Mesenchymal stem cell (in vitro differentiated cells and primary cell): ENCODE measurements at regions not wholly inside any gene's neighbourhood (a gene's known extent, or its start where the extent isn't known, plus 50 kb on each side); places are given as distances from the start of the nearest gene placed in this dataset.

Experiments used
- DNase-seq: peaks from one replicate; pipeline ENCODE4 v3.0.0-alpha.2; 2013
- H2AFZ ChIP-seq: one replicate; pipeline ENCODE4 v1.6.1; 2013; ENCODE audit warnings: low read depth, mild to moderate bottlenecking, control low read depth, inconsistent platforms, low read length, moderate library complexity
- H2AK5ac ChIP-seq: 2 replicates; pipeline ENCODE4 v1.6.1; 2013; ENCODE audit warnings: low read length, moderate library complexity, mild to moderate bottlenecking, inconsistent platforms; ENCODE audit not compliant: severe bottlenecking
- H2BK120ac ChIP-seq: one replicate; pipeline ENCODE4 v1.6.1; 2013; ENCODE audit warnings: low read depth, mild to moderate bottlenecking, inconsistent platforms, low read length, moderate library complexity
- H2BK12ac ChIP-seq, 2 experiments: one replicate each; pipeline ENCODE4 v1.6.1; 2013; ENCODE audit warnings: inconsistent platforms in 2 of 2, low read length in 2 of 2, mild to moderate bottlenecking in 2 of 2, moderate library complexity in 2 of 2, control low read depth in 1 of 2
- H2BK15ac ChIP-seq: one replicate; pipeline ENCODE4 v1.6.1; 2013; ENCODE audit warnings: mild to moderate bottlenecking, low read depth, inconsistent platforms; ENCODE audit not compliant: poor library complexity, severe bottlenecking
- H2BK5ac ChIP-seq: 2 replicates; pipeline ENCODE4 v1.6.1; 2013; ENCODE audit warnings: low read depth, mild to moderate bottlenecking, low read length, control low read depth, inconsistent platforms; ENCODE audit not compliant: poor library complexity, severe bottlenecking
- H3K14ac ChIP-seq, 2 experiments: one replicate each; pipeline ENCODE4 v1.6.1; 2013; ENCODE audit warnings: inconsistent platforms in 2 of 2, low read length in 2 of 2, control low read depth in 1 of 2, mild to moderate bottlenecking in 1 of 2, moderate library complexity in 1 of 2
- H3K18ac ChIP-seq, 2 experiments: one replicate each; pipeline ENCODE4 v1.6.1; 2013; ENCODE audit warnings: inconsistent platforms in 2 of 2, low read length in 2 of 2, control low read depth in 1 of 2, low read depth in 1 of 2, mild to moderate bottlenecking in 1 of 2
- H3K23ac ChIP-seq, 2 experiments: one replicate each; pipeline ENCODE4 v1.6.1; 2013; ENCODE audit warnings: inconsistent platforms in 2 of 2, low read length in 2 of 2, mild to moderate bottlenecking in 2 of 2, moderate library complexity in 2 of 2, control low read depth in 1 of 2
- H3K27ac ChIP-seq: 2 replicates; pipeline ENCODE4 v1.5.1; 2013; ENCODE audit warnings: mild to moderate bottlenecking, moderate library complexity, low read length, control low read depth, inconsistent platforms; ENCODE audit not compliant: poor library complexity, severe bottlenecking
- H3K27me3 ChIP-seq, 2 experiments: 2 replicates each; pipeline versions ENCODE4 v1.6.1 to v1.7.0; 2013; ENCODE audit warnings: low read length in 2 of 2, mild to moderate bottlenecking in 2 of 2, moderate library complexity in 2 of 2, control low read depth in 1 of 2, inconsistent platforms in 1 of 2; ENCODE audit not compliant: control insufficient read depth in 1 of 2, insufficient read depth in 1 of 2
- H3K36me3 ChIP-seq, 2 experiments: 2 replicates each; pipeline versions ENCODE4 v1.6.1 to v1.7.0; 2013; ENCODE audit warnings: low read length in 2 of 2, control low read depth in 1 of 2, inconsistent platforms in 1 of 2, low read depth in 1 of 2, mild to moderate bottlenecking in 1 of 2; ENCODE audit not compliant: insufficient read depth in 2 of 2, control insufficient read depth in 1 of 2
- H3K4ac ChIP-seq, 2 experiments: one replicate each; pipeline ENCODE4 v1.6.1; 2013; ENCODE audit warnings: inconsistent platforms in 2 of 2, low read length in 2 of 2, mild to moderate bottlenecking in 2 of 2, moderate library complexity in 2 of 2, control low read depth in 1 of 2, low read depth in 1 of 2
- H3K4me1 ChIP-seq: 2 replicates; pipeline ENCODE4 v1.6.1; 2013; ENCODE audit warnings: low read depth, low read length, control low read depth; ENCODE audit not compliant: control insufficient read depth, insufficient read depth
- H3K4me2 ChIP-seq: 2 replicates; pipeline ENCODE4 v1.6.1; 2013; ENCODE audit warnings: low read length, mild to moderate bottlenecking, inconsistent platforms; ENCODE audit not compliant: poor library complexity, severe bottlenecking
- H3K4me3 ChIP-seq, 2 experiments: 2 replicates each; pipeline versions ENCODE4 v1.5.1 to v1.7.0; 2013; ENCODE audit warnings: low read length in 2 of 2, mild to moderate bottlenecking in 2 of 2, control low read depth in 1 of 2, low read depth in 1 of 2; ENCODE audit not compliant: insufficient read depth in 1 of 2
- H3K79me1 ChIP-seq: replicated peaks from 2 replicates; pipeline ENCODE4 v1.6.1; 2013; ENCODE audit warnings: mild to moderate bottlenecking, control low read depth, low read length, inconsistent platforms; ENCODE audit not compliant: poor library complexity, severe bottlenecking
- H3K9ac ChIP-seq: 2 replicates; pipeline ENCODE4 v1.7.0; 2013; ENCODE audit warnings: mild to moderate bottlenecking, low read length, moderate library complexity
- H3K9me3 ChIP-seq: 2 replicates; pipeline ENCODE4 v1.7.0; 2013; ENCODE audit warnings: mild to moderate bottlenecking, low read length; ENCODE audit not compliant: control insufficient read depth
- H4K8ac ChIP-seq: one replicate; pipeline ENCODE4 v1.6.1; 2013; ENCODE audit warnings: inconsistent platforms, mild to moderate bottlenecking, low read length, moderate library complexity
- H4K91ac ChIP-seq: one replicate; pipeline ENCODE4 v1.6.1; 2013; ENCODE audit warnings: mild to moderate bottlenecking, low read length, inconsistent platforms
- WGBS: methylation state at CpG from one replicate; pipeline ENCODE4 v1.1.7; 2013; ENCODE audit warnings: mixed read lengths; 5-methylcytosine and 5-hydroxymethylcytosine counted together

- H2BK15ac ChIP-seq: no peak overlapping the region
- no peak overlapping the region for H2AK5ac ChIP-seq
- no peaks in the 10 kb centered on the region for H3K27me3 ChIP-seq
- no peaks in the 10 kb centered on the region for H3K4me1 ChIP-seq
- H3K4me2 ChIP-seq: no peak overlapping the region
- no peak overlapping the region for H3K18ac ChIP-seq
- H3K4ac ChIP-seq: no peak overlapping the region
- H2BK120ac ChIP-seq: no peak overlapping the region
- no peak overlapping the region for H3K14ac ChIP-seq
- H2BK5ac ChIP-seq: no peak overlapping the region
- H2AFZ ChIP-seq: no peak overlapping the region
- no peaks in the 10 kb centered on the region for H3K36me3 ChIP-seq
- H3K27ac ChIP-seq: no peak overlapping the region
- no CpG with 5 or more reads among the region's 1 CpG for WGBS
- H4K91ac ChIP-seq: no peak overlapping the region
- no peak overlapping the region for H2BK12ac ChIP-seq
- H3K9ac ChIP-seq: no peak overlapping the region
- no peak overlapping the region for H3K4me3 ChIP-seq
- H3K23ac ChIP-seq: no peak overlapping the region
- no peaks in the 10 kb centered on the region for H3K79me1 ChIP-seq
- DNase-seq: no peak
- no peak overlapping the region for H4K8ac ChIP-seq
- no peaks in the 10 kb centered on the region for H3K9me3 ChIP-seq
These were observed 235.1 kb upstream of the CCDC54 start for GRCh38 chr3:107142171-107142570.

GRCh38 chr3:107142786-107143575 is 234.3 kb upstream of the CCDC54 start:
- Histone ChIP-seq H3K4me2 (no peak overlapping the region), H3K9ac (no peak overlapping the region), H3K27me3 (no peaks in the 10 kb centered on the region), H3K23ac (no peak overlapping the region), H3K4ac (no peak overlapping the region), H2BK12ac (no peak overlapping the region), H2BK15ac (no peak overlapping the region), H2BK5ac (no peak overlapping the region), H3K4me3 (no peak overlapping the region), H4K8ac (peak overlapping the region; percentile 15), H3K36me3 (no peaks in the 10 kb centered on the region), H3K18ac (no peak overlapping the region), H3K4me1 (no peaks in the 10 kb centered on the region), H3K79me1 (no peaks in the 10 kb centered on the region), H4K91ac (no peak overlapping the region), H2BK120ac (no peak overlapping the region), H3K27ac (no peak overlapping the region), H3K9me3 (no peaks in the 10 kb centered on the region), H3K14ac (no peak overlapping the region), H2AK5ac (no peak overlapping the region), H2AFZ (no peak overlapping the region)
- WGBS: 86% methylated on average over 3 of the region's 4 CpGs
- no peak for DNase-seq

- WGBS: 94% methylated on average over 4 of the region's 4 CpGs
- H2BK5ac ChIP-seq: no peak overlapping the region
- no peak overlapping the region for H3K4me3 ChIP-seq
- no peak overlapping the region for H3K27ac ChIP-seq
- H4K8ac ChIP-seq: no peak overlapping the region
- no peak overlapping the region for H3K23ac ChIP-seq
- H2BK15ac ChIP-seq: no peak overlapping the region
- H3K36me3 ChIP-seq: no peaks in the 10 kb centered on the region
- H3K27me3 ChIP-seq: no peaks in the 10 kb centered on the region
- H3K79me1 ChIP-seq: no peaks in the 10 kb centered on the region
- H3K4ac ChIP-seq: no peak overlapping the region
- H2AK5ac ChIP-seq: no peak overlapping the region
- H3K18ac ChIP-seq: no peak overlapping the region
- no peaks in the 10 kb centered on the region for H3K4me1 ChIP-seq
- no peak overlapping the region for H2BK120ac ChIP-seq
- no peak overlapping the region for H4K91ac ChIP-seq
- DNase-seq: no peak
- no peak overlapping the region for H2BK12ac ChIP-seq
- H3K14ac ChIP-seq: no peak overlapping the region
- H3K4me2 ChIP-seq: no peak overlapping the region
- no peak overlapping the region for H3K9ac ChIP-seq
- H3K9me3 ChIP-seq: no peaks in the 10 kb centered on the region
- H2AFZ ChIP-seq: no peak overlapping the region
These were observed 226.6 kb upstream of the CCDC54 start for GRCh38 chr3:107150675-107151074.

GRCh38 chr3:107153981-107154380 is 223.3 kb upstream of the CCDC54 start:
- Histone ChIP-seq H2BK15ac (no peak overlapping the region), H3K4ac (no peak overlapping the region), H4K8ac (no peak overlapping the region), H2BK12ac (no peak overlapping the region), H4K91ac (no peak overlapping the region), H3K14ac (no peak overlapping the region), H3K18ac (no peak overlapping the region), H3K27ac (no peak overlapping the region), H3K4me3 (no peak overlapping the region), H2BK120ac (no peak overlapping the region), H2BK5ac (no peak overlapping the region), H3K9me3 (peaks cover 12% of the 10 kb centered on the region), H3K23ac (no peak overlapping the region), H3K9ac (no peak overlapping the region), H3K4me2 (no peak overlapping the region), H3K27me3 (no peaks in the 10 kb centered on the region), H3K4me1 (no peaks in the 10 kb centered on the region), H3K79me1 (no peaks in the 10 kb centered on the region), H3K36me3 (no peaks in the 10 kb centered on the region), H2AK5ac (no peak overlapping the region), H2AFZ (no peak overlapping the region)
- 83% methylated on average over 4 of the region's 4 CpGs for WGBS
- DNase-seq: no peak
